Mesendoderm (in vitro differentiated cells): ENCODE measurements at regions not wholly inside any gene's neighbourhood (a gene's known extent, or its start where the extent isn't known, plus 50 kb on each side); places are given as distances from the start of the nearest gene placed in this dataset.
A peak's percentile ranks its signal among the peaks of the same experiment; 100 is the strongest.

Experiments used
- DNase-seq: peaks from one replicate; pipeline ENCODE4 v3.0.0; 2013
- H2AK5ac ChIP-seq: 2 replicates; pipeline ENCODE4 v1.6.1; 2013; ENCODE audit warnings: low read length, inconsistent platforms
- H2BK120ac ChIP-seq: 2 replicates; pipeline ENCODE4 v1.6.1; 2013; ENCODE audit warnings: low read depth, mild to moderate bottlenecking, low read length, moderate library complexity, mixed read lengths
- H2BK15ac ChIP-seq: replicated peaks from 2 replicates; pipeline ENCODE4 v1.6.1; 2013; ENCODE audit warnings: low read depth, mild to moderate bottlenecking, moderate library complexity
- H2BK5ac ChIP-seq: 2 replicates; pipeline ENCODE4 v1.6.1; 2013; ENCODE audit warnings: low read length, inconsistent platforms
- H3K18ac ChIP-seq: 2 replicates; pipeline ENCODE4 v1.6.1; 2013; ENCODE audit warnings: mild to moderate bottlenecking, low read length, mixed read lengths
- H3K23ac ChIP-seq: one replicate; pipeline ENCODE4 v1.6.1; 2013; ENCODE audit warnings: low read length
- H3K27ac ChIP-seq: 2 replicates; pipeline ENCODE4 v1.5.1; 2013; ENCODE audit warnings: low read depth, mild to moderate bottlenecking, inconsistent platforms, low read length, moderate library complexity
- H3K27me3 ChIP-seq: 2 replicates; pipeline ENCODE4 v1.6.1; 2013; ENCODE audit warnings: low read length, control low read depth, mild to moderate bottlenecking, inconsistent platforms; ENCODE audit not compliant: insufficient read depth, poor library complexity
- H3K36me3 ChIP-seq: 2 replicates; pipeline ENCODE4 v1.6.1; 2013; ENCODE audit warnings: low read length, inconsistent platforms; ENCODE audit not compliant: control insufficient read depth, insufficient read depth
- H3K4ac ChIP-seq: one replicate; pipeline ENCODE4 v1.6.1; 2013; ENCODE audit warnings: low read depth, mild to moderate bottlenecking, low read length, moderate library complexity
- H3K4me1 ChIP-seq: 2 replicates; pipeline ENCODE4 v1.6.1; 2013; ENCODE audit warnings: low read depth, low read length, inconsistent platforms; ENCODE audit not compliant: control insufficient read depth
- H3K4me2 ChIP-seq: 2 replicates; pipeline ENCODE4 v1.6.1; 2013; ENCODE audit warnings: low read length
- H3K4me3 ChIP-seq: 2 replicates; pipeline ENCODE4 v1.5.1; 2013; ENCODE audit warnings: mild to moderate bottlenecking, low read length
- H3K56ac ChIP-seq: one replicate; pipeline ENCODE4 v1.6.1; 2013; ENCODE audit warnings: low read length
- H3K79me1 ChIP-seq: 2 replicates; pipeline ENCODE4 v1.6.1; 2013; ENCODE audit warnings: low read length, inconsistent platforms
- H3K79me2 ChIP-seq: 2 replicates; pipeline ENCODE4 v1.6.1; 2013; ENCODE audit warnings: mild to moderate bottlenecking, low read length; ENCODE audit not compliant: control insufficient read depth, insufficient read depth
- H3K9ac ChIP-seq: 2 replicates; pipeline ENCODE4 v1.6.1; 2013; ENCODE audit warnings: low read length, inconsistent platforms
- H4K5ac ChIP-seq: one replicate; pipeline ENCODE4 v1.6.1; 2013; ENCODE audit warnings: low read length
- H4K8ac ChIP-seq: one replicate; pipeline ENCODE4 v1.6.1; 2013; ENCODE audit warnings: low read depth, mild to moderate bottlenecking, control low read depth, low read length, moderate library complexity
- WGBS: extraction: QIAGEN DNeasy Blood & Tissue Kit; methylation state at CpG from one replicate; pipeline ENCODE4 v1.1.7; 2013; ENCODE audit warnings: low lambda C conversion rate, missing lambda C conversion rate; ENCODE audit not compliant: insufficient coverage; ENCODE audit errors: extremely low coverage; 5-methylcytosine and 5-hydroxymethylcytosine counted together

- H2BK15ac ChIP-seq = no peak overlapping the region
- no peak overlapping the region for H3K23ac ChIP-seq
- no peak overlapping the region for H3K4ac ChIP-seq
- WGBS = no CpG with 5 or more reads among the region's 1 CpG
- H3K56ac ChIP-seq = no peak overlapping the region
- DNase-seq = no peak
- H3K79me1 ChIP-seq = no peaks in the 10 kb centered on the region
- H2BK120ac ChIP-seq = no peak overlapping the region
- H3K4me2 ChIP-seq = no peak overlapping the region
- no peak overlapping the region for H3K27ac ChIP-seq
- no peak overlapping the region for H3K4me3 ChIP-seq
- H3K27me3 ChIP-seq = no peaks in the 10 kb centered on the region
- H2AK5ac ChIP-seq = no peak overlapping the region
- no peak overlapping the region for H2BK5ac ChIP-seq
- no peaks in the 10 kb centered on the region for H3K79me2 ChIP-seq
- H3K18ac ChIP-seq = no peak overlapping the region
- H4K5ac ChIP-seq = no peak overlapping the region
- no peak overlapping the region for H4K8ac ChIP-seq
- no peaks in the 10 kb centered on the region for H3K4me1 ChIP-seq
- no peaks in the 10 kb centered on the region for H3K36me3 ChIP-seq
- H3K9ac ChIP-seq = no peak overlapping the region
Observed at GRCh38 chr12:118790578-118790977, 190.8 kb upstream of the SRRM4 start.

GRCh38 chr12:118813778-118814357, 167.5 kb upstream of the SRRM4 start:
- Histone ChIP-seq H3K79me1 (no peaks in the 10 kb centered on the region), H3K4me1 (peaks cover 2% of the 10 kb centered on the region), H3K9ac (no peak overlapping the region), H3K27me3 (no peaks in the 10 kb centered on the region), H3K4me2 (no peak overlapping the region), H3K18ac (no peak overlapping the region), H4K5ac (no peak overlapping the region), H3K23ac (peak overlapping the region; percentile 4), H2AK5ac (no peak overlapping the region), H4K8ac (no peak overlapping the region), H2BK15ac (no peak overlapping the region), H3K27ac (no peak overlapping the region), H3K79me2 (no peaks in the 10 kb centered on the region), H3K56ac (no peak overlapping the region), H2BK120ac (no peak overlapping the region), H3K4me3 (no peak overlapping the region), H2BK5ac (no peak overlapping the region), H3K4ac (no peak overlapping the region), H3K36me3 (no peaks in the 10 kb centered on the region)
- peak; percentile 49 for DNase-seq
- WGBS = no CpG with 5 or more reads among the region's 6 CpGs

- WGBS = no CpG with 5 or more reads among the region's 3 CpGs
- H4K8ac ChIP-seq = no peak overlapping the region
- H3K9ac ChIP-seq = no peak overlapping the region
- no peak overlapping the region for H3K23ac ChIP-seq
- no peak overlapping the region for H2AK5ac ChIP-seq
- H2BK15ac ChIP-seq = no peak overlapping the region
- H4K5ac ChIP-seq = no peak overlapping the region
- no peak overlapping the region for H3K18ac ChIP-seq
- no peaks in the 10 kb centered on the region for H3K36me3 ChIP-seq
- no peak overlapping the region for H3K4ac ChIP-seq
- H2BK5ac ChIP-seq = no peak overlapping the region
- H3K27ac ChIP-seq = no peak overlapping the region
- H3K4me1 ChIP-seq = peaks cover 2% of the 10 kb centered on the region
- H3K79me2 ChIP-seq = no peaks in the 10 kb centered on the region
- no peak for DNase-seq
- no peaks in the 10 kb centered on the region for H3K27me3 ChIP-seq
- no peak overlapping the region for H3K4me3 ChIP-seq
- H2BK120ac ChIP-seq = no peak overlapping the region
- H3K4me2 ChIP-seq = no peak overlapping the region
- no peaks in the 10 kb centered on the region for H3K79me1 ChIP-seq
- no peak overlapping the region for H3K56ac ChIP-seq
Observed at GRCh38 chr12:118816296-118816695, 165.0 kb upstream of the SRRM4 start.

GRCh38 chr12:118821386-118821925, 159.9 kb upstream of the SRRM4 start:
- no peak overlapping the region for H2BK15ac ChIP-seq
- no CpG with 5 or more reads among the region's 5 CpGs for WGBS

GRCh38 chr12:118822512-118822911, 158.8 kb upstream of the SRRM4 start:
- no peaks in the 10 kb centered on the region for H3K36me3 ChIP-seq
- H3K79me1 ChIP-seq = no peaks in the 10 kb centered on the region
- no CpG with 5 or more reads among the region's 3 CpGs for WGBS

More at GRCh38 chr12:118821386-118821925, 159.9 kb upstream of the SRRM4 start:
- H3K56ac ChIP-seq = no peak overlapping the region
- no peak overlapping the region for H2BK120ac ChIP-seq
- H4K5ac ChIP-seq = no peak overlapping the region
- no peak overlapping the region for H3K4me2 ChIP-seq
- no peak overlapping the region for H2BK5ac ChIP-seq
- H3K23ac ChIP-seq = no peak overlapping the region
- H4K8ac ChIP-seq = no peak overlapping the region
- no peaks in the 10 kb centered on the region for H3K79me2 ChIP-seq
- H3K36me3 ChIP-seq = no peaks in the 10 kb centered on the region
- no peak overlapping the region for H2AK5ac ChIP-seq
- no peaks in the 10 kb centered on the region for H3K27me3 ChIP-seq
- no peak overlapping the region for H3K18ac ChIP-seq
- H3K4me3 ChIP-seq = no peak overlapping the region
- no peaks in the 10 kb centered on the region for H3K4me1 ChIP-seq
- H3K9ac ChIP-seq = no peak overlapping the region
- H3K79me1 ChIP-seq = no peaks in the 10 kb centered on the region
- no peak overlapping the region for H3K27ac ChIP-seq
- H3K4ac ChIP-seq = no peak overlapping the region
- DNase-seq = peak; percentile 16

GRCh38 chr12:118827047-118827446, 154.3 kb upstream of the SRRM4 start:
- Histone ChIP-seq H3K79me1 (no peaks in the 10 kb centered on the region), H2BK5ac (no peak overlapping the region), H3K27me3 (no peaks in the 10 kb centered on the region), H2BK15ac (no peak overlapping the region), H2AK5ac (no peak overlapping the region), H4K5ac (no peak overlapping the region), H3K4me2 (no peak overlapping the region), H3K27ac (no peak overlapping the region), H3K79me2 (no peaks in the 10 kb centered on the region), H3K18ac (no peak overlapping the region), H3K4me1 (no peaks in the 10 kb centered on the region), H4K8ac (no peak overlapping the region), H3K36me3 (no peaks in the 10 kb centered on the region), H3K4ac (no peak overlapping the region), H2BK120ac (no peak overlapping the region), H3K56ac (no peak overlapping the region), H3K9ac (no peak overlapping the region), H3K23ac (no peak overlapping the region), H3K4me3 (no peak overlapping the region)
- no peak for DNase-seq
- WGBS = no CpG with 5 or more reads among the region's 1 CpG

More at GRCh38 chr12:118822512-118822911, 158.8 kb upstream of the SRRM4 start:
- no peak overlapping the region for H2AK5ac ChIP-seq
- no peak overlapping the region for H3K4me2 ChIP-seq
- H2BK120ac ChIP-seq = no peak overlapping the region
- no peak for DNase-seq
- no peaks in the 10 kb centered on the region for H3K27me3 ChIP-seq
- H3K18ac ChIP-seq = no peak overlapping the region
- no peak overlapping the region for H2BK15ac ChIP-seq
- H3K27ac ChIP-seq = no peak overlapping the region
- no peak overlapping the region for H3K56ac ChIP-seq
- H4K8ac ChIP-seq = no peak overlapping the region
- H3K9ac ChIP-seq = no peak overlapping the region
- H3K4me1 ChIP-seq = no peaks in the 10 kb centered on the region
- H3K23ac ChIP-seq = no peak overlapping the region
- no peaks in the 10 kb centered on the region for H3K79me2 ChIP-seq
- H4K5ac ChIP-seq = no peak overlapping the region
- no peak overlapping the region for H3K4ac ChIP-seq
- H2BK5ac ChIP-seq = no peak overlapping the region
- no peak overlapping the region for H3K4me3 ChIP-seq
